DOHH2 (cell line): ENCODE measurements at regions not wholly inside any gene's neighbourhood (a gene's known extent, or its start where the extent isn't known, plus 50 kb on each side); places are given as distances from the start of the nearest gene placed in this dataset.

Source experiments
- H3F3A ChIP-seq: fragments of 200-600 bp; sonication (generic), shearing (Covaris generic); 2 replicates; pipeline ENCODE4 v1.6.0; 2016; ENCODE audit warnings: antibody characterized with exemption, mild to moderate bottlenecking; ENCODE audit not compliant: control insufficient read depth, insufficient read depth
- H3K27ac ChIP-seq: fragments of 200-600 bp; sonication (generic); 2 replicates; pipeline ENCODE4 v1.5.1; 2014; ENCODE audit warnings: low read depth, mild to moderate bottlenecking, low read length, moderate library complexity
- H3K27me3 ChIP-seq: fragments of 200-600 bp; sonication (generic); 2 replicates; pipeline ENCODE4 v1.6.1; 2014; ENCODE audit warnings: mild to moderate bottlenecking, low read length, mixed read lengths; ENCODE audit not compliant: control insufficient read depth
- H3K36me3 ChIP-seq: fragments of 200-600 bp; sonication (generic); 2 replicates; pipeline ENCODE4 v1.6.1; 2014; ENCODE audit warnings: mild to moderate bottlenecking, low read length, moderate library complexity, mixed read lengths; ENCODE audit not compliant: control insufficient read depth
- H3K4me1 ChIP-seq: fragments of 200-600 bp; sonication (generic); 2 replicates; pipeline ENCODE4 v1.6.1; 2014; ENCODE audit warnings: mild to moderate bottlenecking, low read length, mixed read lengths; ENCODE audit not compliant: control insufficient read depth
- H3K4me2 ChIP-seq: fragments of 200-600 bp; sonication (generic); 2 replicates; pipeline ENCODE4 v1.6.0; 2014; ENCODE audit warnings: mild to moderate bottlenecking, low read length, moderate library complexity
- H3K4me3 ChIP-seq: fragments of 200-600 bp; sonication (generic); 2 replicates; pipeline ENCODE4 v1.5.1; 2014; ENCODE audit warnings: mild to moderate bottlenecking, low read length, mixed read lengths
- H3K79me2 ChIP-seq: fragments of 200-600 bp; sonication (generic); 2 replicates; pipeline ENCODE4 v1.6.1; 2014; ENCODE audit warnings: mild to moderate bottlenecking, low read length, mixed read lengths; ENCODE audit not compliant: control insufficient read depth
- H3K9me2 ChIP-seq: fragments of 200-600 bp; sonication (generic); replicated peaks from 2 replicates; pipeline ENCODE4 v1.6.1; 2014; ENCODE audit warnings: mild to moderate bottlenecking, low read length, mixed read lengths; ENCODE audit not compliant: control insufficient read depth
- H3K9me3 ChIP-seq: fragments of 200-600 bp; sonication (generic); 2 replicates; pipeline ENCODE4 v1.6.1; 2014; ENCODE audit warnings: antibody characterized with exemption, low read length, mixed read lengths; ENCODE audit not compliant: control insufficient read depth, insufficient read depth
- H4K20me1 ChIP-seq: fragments of 200-600 bp; sonication (generic); 2 replicates; pipeline ENCODE4 v1.6.0; 2014; ENCODE audit warnings: low read depth, mild to moderate bottlenecking, antibody characterized with exemption, low read length, moderate library complexity; ENCODE audit not compliant: control insufficient read depth, insufficient read depth
- CTCF ChIP-seq: fragments of 200-600 bp; sonication (generic); IDR thresholded peaks from one replicate; pipeline ENCODE4 v1.5.1; 2014; ENCODE audit warnings: antibody characterized with exemption, mild to moderate bottlenecking, low read depth, low read length; ENCODE audit not compliant: poor library complexity, severe bottlenecking
- EZH2phosphoT487 ChIP-seq: fragments of 200-600 bp; sonication (generic); IDR thresholded peaks from 2 replicates; pipeline ENCODE4 v1.6.1; 2017; ENCODE audit warnings: borderline replicate concordance, mild to moderate bottlenecking, antibody characterized with exemption, low read length, moderate library complexity, mixed read lengths

DNA sequence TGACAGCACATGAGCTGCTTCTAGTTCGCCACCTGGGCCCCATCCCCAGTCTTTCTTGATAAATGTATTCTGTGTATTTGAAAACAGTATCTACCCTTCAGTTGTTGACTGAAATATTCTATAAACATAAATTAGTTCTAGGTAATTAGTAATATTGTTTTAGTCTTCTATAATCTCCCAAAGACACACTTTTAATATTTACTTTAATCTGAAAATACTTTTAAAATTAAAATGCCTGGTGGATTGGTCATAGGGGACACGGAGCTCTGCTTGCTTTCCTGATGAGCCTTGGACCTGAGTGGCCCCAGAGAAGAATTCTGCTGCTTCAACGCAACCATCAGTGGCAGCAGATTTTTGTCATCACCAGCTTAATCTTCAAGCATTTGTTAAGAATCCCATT lies 234.5 kb downstream of the THBS2 start:
- Histone ChIP-seq H3F3A (no peaks in the 10 kb centered on the region), H3K27me3 (no peaks in the 10 kb centered on the region), H3K9me3 (peaks cover 17% of the 10 kb centered on the region; the same call in 1 of the 2 replicates), H3K27ac (no peak overlapping the region), H3K79me2 (no peaks in the 10 kb centered on the region), H3K4me1 (no peaks in the 10 kb centered on the region), H3K4me3 (no peak overlapping the region), H3K4me2 (no peak overlapping the region), H4K20me1 (no peaks in the 10 kb centered on the region), H3K9me2 (no peaks in the 10 kb centered on the region), H3K36me3 (no peaks in the 10 kb centered on the region)
- TF ChIP-seq CTCF (no peak), EZH2phosphoT487 (no peak)

DNA sequence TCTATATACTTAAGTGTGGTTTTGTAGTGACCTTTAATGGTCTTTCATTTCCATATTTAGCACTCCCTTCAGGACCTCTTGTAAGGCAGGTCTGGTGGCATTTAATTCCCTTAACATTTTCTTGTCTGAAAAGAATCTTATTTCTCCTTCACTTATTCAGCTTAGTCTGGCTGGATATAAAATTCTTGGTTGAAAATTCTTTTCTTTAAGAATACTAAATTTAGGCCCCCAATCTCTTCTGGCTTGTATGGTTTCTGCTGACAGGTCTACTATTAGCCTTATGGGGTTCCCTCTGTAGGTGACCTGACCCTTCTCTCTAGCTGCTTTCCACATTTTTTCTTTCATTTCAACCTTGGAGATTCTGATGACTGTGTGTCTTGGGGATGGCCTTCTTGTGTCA lies 236.9 kb downstream of the THBS2 start:
- Histone ChIP-seq H3K36me3 (no peaks in the 10 kb centered on the region), H3K27me3 (no peaks in the 10 kb centered on the region), H3K4me2 (no peak overlapping the region), H3K79me2 (no peaks in the 10 kb centered on the region), H3K4me1 (no peaks in the 10 kb centered on the region), H3K27ac (no peak overlapping the region), H3K9me2 (no peaks in the 10 kb centered on the region), H3K9me3 (peaks cover 6% of the 10 kb centered on the region; the same call in 1 of the 2 replicates), H3F3A (no peaks in the 10 kb centered on the region), H3K4me3 (no peak overlapping the region), H4K20me1 (no peaks in the 10 kb centered on the region)
- TF ChIP-seq EZH2phosphoT487 = no peak
- no peak for TF ChIP-seq CTCF

DNA sequence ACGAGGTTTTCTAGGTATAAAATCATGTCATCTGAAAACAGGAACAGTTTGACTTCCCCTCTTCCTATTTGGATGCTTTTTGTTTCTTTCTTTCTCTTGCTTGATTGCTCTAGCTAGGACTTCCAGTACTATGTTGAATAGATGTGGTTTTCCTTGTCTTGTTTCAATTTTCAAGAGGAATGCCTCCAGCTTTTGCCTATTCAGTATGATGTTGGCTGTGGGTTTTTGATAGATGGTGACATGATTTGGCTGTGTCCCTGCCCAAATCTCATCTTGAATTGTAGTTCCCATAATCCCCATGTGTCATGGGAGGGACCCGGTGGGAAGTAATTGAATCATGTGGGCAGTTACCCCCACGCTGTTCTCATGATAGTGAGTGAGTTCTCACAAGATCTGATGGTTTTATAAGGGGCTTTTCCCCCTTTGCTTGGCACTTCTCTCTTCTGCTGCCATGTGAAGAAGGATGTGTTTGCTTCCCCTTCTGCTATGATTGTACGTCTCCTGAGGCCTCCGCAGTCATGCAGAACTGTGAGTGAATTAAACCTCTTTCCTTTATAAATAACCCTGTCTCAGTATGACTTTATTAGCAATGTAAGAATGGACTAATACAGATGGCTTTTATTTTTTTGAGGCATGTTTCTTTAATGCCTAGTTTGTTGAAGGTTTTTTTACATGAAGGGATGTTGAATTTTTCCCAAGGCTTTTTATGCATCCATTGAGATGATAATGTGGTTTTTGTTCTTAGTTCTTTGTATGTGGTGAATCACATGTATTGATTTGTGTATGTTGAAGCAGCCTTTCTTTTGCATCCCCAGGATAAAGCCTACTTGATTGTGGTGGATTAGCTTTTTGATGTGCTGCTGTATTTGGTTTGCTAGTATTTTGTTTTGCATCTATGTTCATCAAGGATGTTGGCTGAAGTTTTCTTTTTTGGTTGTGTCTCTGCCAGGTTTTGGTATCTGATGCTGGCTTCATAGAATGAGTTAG lies 239.1 kb downstream of the THBS2 start:
- Histone ChIP-seq H3K4me3 (no peak overlapping the region), H3K9me3 (peaks cover 6% of the 10 kb centered on the region; the same call in 1 of the 2 replicates), H4K20me1 (no peaks in the 10 kb centered on the region), H3K4me1 (no peaks in the 10 kb centered on the region), H3K9me2 (no peaks in the 10 kb centered on the region), H3F3A (no peaks in the 10 kb centered on the region), H3K27me3 (no peaks in the 10 kb centered on the region), H3K4me2 (no peak overlapping the region), H3K36me3 (no peaks in the 10 kb centered on the region), H3K27ac (no peak overlapping the region), H3K79me2 (no peaks in the 10 kb centered on the region)
- no peak for TF ChIP-seq EZH2phosphoT487
- TF ChIP-seq CTCF = no peak
